NCI-H187 (cell line): ENCODE measurements at regions not wholly inside any gene's neighbourhood (a gene's known extent, or its start where the extent isn't known, plus 50 kb on each side); places are given as distances from the start of the nearest gene placed in this dataset.
A peak's percentile ranks its signal among the peaks of the same experiment; 100 is the strongest.

ENCODE experiments used
- DNase-seq, 2 experiments: peaks; one replicate each; lab custom pipeline; 2025; lab: John Stamatoyannopoulos, UW

- DNase-seq = no peak
Measured at GRCh38 chr4:151939670-151940069, 178.9 kb upstream of the GATB start.

- DNase-seq = no peak
Measured at GRCh38 chr4:151935411-151935810, 174.6 kb upstream of the GATB start.

GRCh38 chr4:151934766-151935165 lies 174.0 kb upstream of the GATB start:
- no peak for DNase-seq

- DNase-seq = no peak
Measured at GRCh38 chr4:151933122-151933827, 172.5 kb upstream of the GATB start.

GRCh38 chr4:151931563-151931962 lies 170.8 kb upstream of the GATB start:
- DNase-seq = peak in 1 of 2 experiments; percentile 3

- DNase-seq = no peak
Measured at GRCh38 chr4:151930372-151930771, 169.6 kb upstream of the GATB start.

GRCh38 chr4:151928112-151928511 lies 167.3 kb upstream of the GATB start:
- DNase-seq = no peak

GRCh38 chr4:151922811-151923210 lies 162.0 kb upstream of the GATB start:
- DNase-seq = no peak

- DNase-seq = no peak
Measured at GRCh38 chr4:151922306-151922705, 161.5 kb upstream of the GATB start.

GRCh38 chr4:151921811-151922210 lies 161.0 kb upstream of the GATB start:
- no peak for DNase-seq

- no peak for DNase-seq
Measured at GRCh38 chr4:151921386-151921785, 160.6 kb upstream of the GATB start.

- no peak for DNase-seq
Measured at GRCh38 chr4:151917145-151917734, 156.4 kb upstream of the GATB start.

- DNase-seq = no peak
Measured at GRCh38 chr4:151912632-151913031, 151.8 kb upstream of the GATB start.

- DNase-seq = no peak
Measured at GRCh38 chr4:151911970-151912369, 151.2 kb upstream of the GATB start.

GRCh38 chr4:151908734-151909497 lies 148.1 kb upstream of the GATB start:
- no peak for DNase-seq

- no peak for DNase-seq
Measured at GRCh38 chr4:151908201-151908600, 147.4 kb upstream of the GATB start.

GRCh38 chr4:151906438-151906837 lies 145.6 kb upstream of the GATB start:
- no peak for DNase-seq

- no peak for DNase-seq
Measured at GRCh38 chr4:151905197-151905596, 144.4 kb upstream of the GATB start.

- DNase-seq = no peak
Measured at GRCh38 chr4:151901631-151902030, 140.8 kb upstream of the GATB start.

GRCh38 chr4:151896880-151897279 lies 136.1 kb upstream of the GATB start:
- no peak for DNase-seq

- no peak for DNase-seq
Measured at GRCh38 chr4:151895671-151896070, 134.9 kb upstream of the GATB start.

GRCh38 chr4:151894246-151894645 lies 133.4 kb upstream of the GATB start:
- DNase-seq = no peak

- no peak for DNase-seq
Measured at GRCh38 chr4:151888367-151888866, 127.6 kb upstream of the GATB start.
